ENCODE measurements at regions not wholly inside any gene's neighbourhood (a gene's known extent, or its start where the extent isn't known, plus 50 kb on each side); places are given as distances from the start of the nearest gene placed in this dataset.

GRCh38 chr17:33481652-33482051 lies 188.6 kb upstream of the ASIC2 start:
- no peak for DNase-seq

GRCh38 chr17:33482636-33483035 lies 189.5 kb upstream of the ASIC2 start:
- no peak for DNase-seq

- DNase-seq: no peak
Observed at GRCh38 chr17:33484559-33484958, 191.5 kb upstream of the ASIC2 start.

GRCh38 chr17:33486135-33486885 lies 193.2 kb upstream of the ASIC2 start:
- DNase-seq: no peak

GRCh38 chr17:33487187-33487879 lies 194.2 kb upstream of the ASIC2 start:
- DNase-seq: no peak

- DNase-seq: no peak
Observed at GRCh38 chr17:33491871-33492481, 198.9 kb upstream of the ASIC2 start.

GRCh38 chr17:33492731-33493265 lies 199.7 kb upstream of the ASIC2 start:
- DNase-seq: no peak

- DNase-seq: no peak
Observed at GRCh38 chr17:33493566-33493965, 200.5 kb upstream of the ASIC2 start.

- no peak for DNase-seq
Observed at GRCh38 chr17:33494151-33494550, 201.1 kb upstream of the ASIC2 start.

- no peak for DNase-seq
Observed at GRCh38 chr17:33497623-33498022, 204.5 kb upstream of the ASIC2 start.

- no peak for DNase-seq
Observed at GRCh38 chr17:33498069-33498468, 205.0 kb upstream of the ASIC2 start.

- no peak for DNase-seq
Observed at GRCh38 chr17:33499040-33499439, 205.9 kb upstream of the ASIC2 start.

- DNase-seq: no peak
Observed at GRCh38 chr17:33500151-33500550, 207.1 kb upstream of the ASIC2 start.

GRCh38 chr17:33501185-33501584 lies 208.1 kb upstream of the ASIC2 start:
- DNase-seq: no peak

- DNase-seq: no peak
Observed at GRCh38 chr17:33504571-33504970, 211.5 kb upstream of the ASIC2 start.

- no peak for DNase-seq
Observed at GRCh38 chr17:33506889-33507650, 214.0 kb upstream of the ASIC2 start.

GRCh38 chr17:33508215-33508614 lies 215.1 kb upstream of the ASIC2 start:
- DNase-seq: no peak

GRCh38 chr17:33509331-33509730 lies 216.2 kb upstream of the ASIC2 start:
- DNase-seq: no peak

- DNase-seq: no peak
Observed at GRCh38 chr17:33511670-33512069, 218.6 kb upstream of the ASIC2 start.

- no peak for DNase-seq
Observed at GRCh38 chr17:33512113-33512512, 219.0 kb upstream of the ASIC2 start.

- DNase-seq: no peak
Observed at GRCh38 chr17:33513769-33514168, 220.7 kb upstream of the ASIC2 start.

GRCh38 chr17:33514369-33514768 lies 221.3 kb upstream of the ASIC2 start:
- no peak for DNase-seq

GRCh38 chr17:33515974-33516373 lies 222.9 kb upstream of the ASIC2 start:
- no peak for DNase-seq
